ENCODE measurements at regions not wholly inside any gene's neighbourhood (a gene's known extent, or its start where the extent isn't known, plus 50 kb on each side); places are given as distances from the start of the nearest gene placed in this dataset.

DNA sequence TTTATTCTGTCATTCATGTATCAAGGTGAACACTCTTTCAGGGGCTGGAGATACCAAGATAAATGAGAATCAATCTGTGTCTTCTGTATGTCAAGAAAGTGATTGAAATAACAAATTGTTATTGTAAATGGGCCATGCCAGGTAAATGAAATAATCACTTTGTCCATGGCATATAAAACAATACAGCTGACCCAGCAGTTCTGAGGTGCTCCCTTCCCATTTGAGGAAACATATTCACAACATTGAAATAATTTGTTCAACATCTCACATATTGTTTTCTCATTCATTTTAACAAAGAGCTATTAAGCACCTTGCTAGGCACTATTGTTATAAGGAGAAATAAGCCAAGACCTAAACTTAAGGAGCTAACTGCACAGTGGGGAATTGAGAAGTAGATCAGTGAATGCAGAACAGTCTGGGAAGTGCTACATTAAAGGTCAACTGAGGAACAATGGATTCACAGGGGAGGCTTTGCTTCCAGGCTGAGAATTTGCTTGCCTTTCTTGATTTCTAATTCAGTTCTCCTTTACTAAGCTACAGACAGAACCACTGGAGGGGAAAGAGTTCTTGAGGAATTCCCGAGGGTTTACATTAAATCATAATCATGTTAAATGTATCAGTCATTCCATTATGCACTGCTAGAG lies 806.3 kb upstream of the ARPP21 start:
- H3K27me3 ChIP-seq (ENCODE audit: insufficient read depth, low read depth, severe bottlenecking) = no peaks in the 10 kb centered on the region
- DNase-seq = no peak
- H3K27ac ChIP-seq = no peak overlapping the region

DNA sequence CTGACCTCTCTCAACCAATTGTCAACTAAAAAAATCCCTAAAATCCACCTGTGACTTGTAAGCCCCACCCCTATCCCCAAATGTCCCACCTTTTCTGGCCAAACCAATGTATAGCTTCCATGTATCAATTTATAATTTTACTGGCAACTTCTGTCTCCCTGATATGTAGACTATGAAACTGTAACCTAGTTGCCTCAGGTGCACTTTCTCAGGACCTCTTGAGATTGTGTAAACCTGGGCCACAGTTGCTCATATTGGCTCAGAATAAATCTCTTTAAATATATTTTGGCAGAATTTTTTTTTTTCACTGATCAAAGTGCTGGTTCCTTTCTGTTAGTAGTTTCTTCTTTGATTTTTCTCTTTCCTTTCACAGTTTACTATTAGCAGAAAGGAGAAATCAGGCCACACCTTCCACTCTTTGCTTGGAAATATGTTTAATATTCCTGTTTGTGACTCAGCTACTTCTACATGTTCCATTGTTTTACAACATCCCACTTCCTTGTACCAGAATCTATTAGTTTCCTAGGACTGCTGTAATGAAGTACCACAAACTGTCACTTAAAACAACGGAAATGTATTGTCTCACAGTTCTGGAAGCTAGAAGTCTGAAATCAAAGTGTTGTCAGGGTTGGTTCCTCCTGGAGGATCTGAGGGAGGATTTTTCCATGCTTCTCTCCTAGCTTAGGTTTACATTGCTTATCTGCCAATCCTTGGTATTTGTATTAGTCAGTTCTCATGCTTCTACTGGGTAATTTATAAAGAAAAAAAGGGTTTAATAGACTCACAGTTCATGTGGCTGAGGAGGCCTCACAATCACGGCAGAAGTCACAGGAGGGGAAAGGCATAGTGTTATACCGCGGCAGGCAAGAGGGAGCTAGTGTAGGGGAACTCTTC lies 801.2 kb upstream of the ARPP21 start:
- H3K9me3 ChIP-seq (ENCODE audit: severe bottlenecking) = no peaks in the 10 kb centered on the region
- no peaks in the 10 kb centered on the region for H3K36me3 ChIP-seq
- no peak overlapping the region for H3K4me3 ChIP-seq (ENCODE audit: low read depth, low read length)
- no peak for DNase-seq
- TF ChIP-seq, protein P1, sequence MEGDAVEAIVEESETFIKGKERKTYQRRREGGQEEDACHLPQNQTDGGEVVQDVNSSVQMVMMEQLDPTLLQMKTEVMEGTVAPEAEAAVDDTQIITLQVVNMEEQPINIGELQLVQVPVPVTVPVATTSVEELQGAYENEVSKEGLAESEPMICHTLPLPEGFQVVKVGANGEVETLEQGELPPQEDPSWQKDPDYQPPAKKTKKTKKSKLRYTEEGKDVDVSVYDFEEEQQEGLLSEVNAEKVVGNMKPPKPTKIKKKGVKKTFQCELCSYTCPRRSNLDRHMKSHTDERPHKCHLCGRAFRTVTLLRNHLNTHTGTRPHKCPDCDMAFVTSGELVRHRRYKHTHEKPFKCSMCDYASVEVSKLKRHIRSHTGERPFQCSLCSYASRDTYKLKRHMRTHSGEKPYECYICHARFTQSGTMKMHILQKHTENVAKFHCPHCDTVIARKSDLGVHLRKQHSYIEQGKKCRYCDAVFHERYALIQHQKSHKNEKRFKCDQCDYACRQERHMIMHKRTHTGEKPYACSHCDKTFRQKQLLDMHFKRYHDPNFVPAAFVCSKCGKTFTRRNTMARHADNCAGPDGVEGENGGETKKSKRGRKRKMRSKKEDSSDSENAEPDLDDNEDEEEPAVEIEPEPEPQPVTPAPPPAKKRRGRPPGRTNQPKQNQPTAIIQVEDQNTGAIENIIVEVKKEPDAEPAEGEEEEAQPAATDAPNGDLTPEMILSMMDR (IDR thresholded peaks at IDR 0.05; ENCODE audit: low read depth, low read length) = no peak
- H3K27me3 ChIP-seq (ENCODE audit: insufficient read depth, low read depth, severe bottlenecking) = no peaks in the 10 kb centered on the region
- no peak overlapping the region for H3K27ac ChIP-seq

More for the DNA sequence above, 806.3 kb upstream of the ARPP21 start:
- TF ChIP-seq, protein P1 (IDR thresholded peaks at IDR 0.05; ENCODE audit: low read depth, low read length) = no peak
- no peaks in the 10 kb centered on the region for H3K9me3 ChIP-seq (ENCODE audit: severe bottlenecking)
- no peaks in the 10 kb centered on the region for H3K36me3 ChIP-seq
- no peak overlapping the region for H3K4me3 ChIP-seq (ENCODE audit: low read depth, low read length)

DNA sequence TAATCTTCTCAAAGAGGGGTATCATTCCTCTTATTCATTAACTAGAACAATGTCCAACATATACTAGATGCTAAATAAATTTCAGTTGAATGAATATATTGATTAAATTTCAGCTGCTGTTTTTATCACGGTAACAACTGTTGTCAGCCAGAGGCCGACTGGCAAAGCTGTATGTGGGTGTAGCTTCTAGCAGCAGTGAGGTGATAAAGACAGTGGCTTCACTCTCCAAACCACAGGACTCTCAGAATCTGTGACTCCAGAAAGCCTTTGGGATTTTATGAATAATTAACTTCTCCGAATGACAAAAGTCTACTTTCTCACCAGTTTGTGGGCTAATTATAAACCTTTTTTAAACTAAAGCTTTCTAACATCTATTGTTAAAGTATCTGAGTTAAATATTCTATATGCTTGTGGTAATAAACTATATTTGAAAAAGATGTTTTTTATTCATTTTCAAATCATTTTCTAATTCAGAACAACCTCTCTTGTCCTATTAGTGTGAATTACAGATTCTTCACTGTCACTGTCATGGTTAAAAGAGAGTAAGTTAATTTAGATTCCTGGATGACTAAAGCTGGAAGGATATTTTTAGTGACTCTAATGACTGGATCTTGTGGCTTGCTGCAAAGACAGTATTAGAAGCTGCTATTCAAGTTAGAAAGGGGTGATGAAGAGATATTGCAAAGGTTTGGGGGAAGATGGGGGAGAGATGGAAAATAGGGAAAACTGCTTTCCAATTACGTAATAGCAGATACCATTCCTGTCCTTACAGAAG lies 796.4 kb upstream of the ARPP21 start:
- TF ChIP-seq, protein P1 (IDR thresholded peaks at IDR 0.05; ENCODE audit: low read depth, low read length) = no peak
- Histone ChIP-seq H3K27ac (no peak overlapping the region), H3K36me3 (no peaks in the 10 kb centered on the region), H3K27me3 (ENCODE audit: insufficient read depth, low read depth, severe bottlenecking) (no peaks in the 10 kb centered on the region), H3K4me3 (ENCODE audit: low read depth, low read length) (no peak overlapping the region), H3K9me3 (ENCODE audit: severe bottlenecking) (no peaks in the 10 kb centered on the region)
- DNase-seq = no peak

DNA sequence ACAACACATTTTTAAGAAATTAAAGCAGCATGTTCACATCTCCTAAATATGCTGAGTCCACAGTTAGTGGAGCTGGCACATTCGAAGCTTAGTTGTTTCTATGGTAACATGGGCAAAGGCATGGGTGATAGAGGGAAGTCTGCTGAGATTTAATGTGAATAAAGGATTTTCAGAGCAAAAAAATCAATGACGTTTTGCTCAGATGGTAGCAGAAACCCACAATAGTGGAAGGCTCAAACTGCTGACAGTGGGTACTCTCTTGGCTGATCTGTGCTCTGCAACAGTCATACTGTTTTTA lies 795.1 kb upstream of the ARPP21 start:
- H3K27ac ChIP-seq = no peak overlapping the region
- DNase-seq = no peak
- no peaks in the 10 kb centered on the region for H3K36me3 ChIP-seq
- H3K4me3 ChIP-seq (ENCODE audit: low read depth, low read length) = no peak overlapping the region
- no peaks in the 10 kb centered on the region for H3K27me3 ChIP-seq (ENCODE audit: insufficient read depth, low read depth, severe bottlenecking)
- H3K9me3 ChIP-seq (ENCODE audit: severe bottlenecking) = no peaks in the 10 kb centered on the region
- TF ChIP-seq, protein P1 (IDR thresholded peaks at IDR 0.05; ENCODE audit: low read depth, low read length) = no peak

DNA sequence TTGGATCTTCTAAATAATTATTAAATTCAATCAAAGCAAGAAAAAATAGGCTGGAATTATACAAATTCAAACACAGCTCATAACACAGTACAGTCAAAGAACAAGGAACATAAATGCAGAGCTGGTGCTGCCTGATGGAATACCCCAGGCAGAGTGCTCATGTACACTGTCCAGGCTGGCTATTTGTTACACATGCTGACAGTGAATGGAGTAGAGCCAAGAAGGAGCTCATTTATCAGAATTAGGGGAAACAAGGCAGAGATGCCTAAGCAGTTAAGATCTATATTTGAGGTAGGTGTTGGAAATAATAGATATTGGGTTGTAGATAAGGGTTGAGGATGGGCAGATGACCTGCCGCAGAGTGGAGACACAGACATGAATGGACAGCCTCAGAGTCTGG lies 788.2 kb upstream of the ARPP21 start:
- Histone ChIP-seq H3K4me3 (ENCODE audit: low read depth, low read length) (no peak overlapping the region), H3K27ac (no peak overlapping the region), H3K9me3 (ENCODE audit: severe bottlenecking) (no peaks in the 10 kb centered on the region), H3K27me3 (ENCODE audit: insufficient read depth, low read depth, severe bottlenecking) (no peaks in the 10 kb centered on the region), H3K36me3 (no peaks in the 10 kb centered on the region)
- no peak for DNase-seq
- TF ChIP-seq, protein P1 (IDR thresholded peaks at IDR 0.05; ENCODE audit: low read depth, low read length) = no peak

All from WERI-Rb-1 (cell line).